Mucosa of descending colon (tissue), 3 donors: ENCODE measurements at regions not wholly inside any gene's neighbourhood (a gene's known extent, or its start where the extent isn't known, plus 50 kb on each side); places are given as distances from the start of the nearest gene placed in this dataset.
"Not testable (repeated sequence)": the region's sequence is repeated elsewhere in the genome, so short reads cannot be mapped to it uniquely, and the experiment has no call there.

Experiments
- ATAC-seq: fragments of 200-7000 bp; cut with Tn5 transposase; one replicate; pipeline ENCODE4 v1.9.1; 2020; ENCODE audit warnings: mild to moderate bottlenecking, moderate library complexity
- DNase-seq, 3 donors: peaks; one replicate each; pipeline ENCODE4 v3.0.0-alpha.2; 2020
- H3K36me3 ChIP-seq: fragments of 200-600 bp; one replicate; pipeline ENCODE4 v1.8.0; 2021; ENCODE audit warnings: low read depth, mild to moderate bottlenecking
- H3K4me1 ChIP-seq: fragments of 200-600 bp; one replicate; pipeline ENCODE4 v1.8.0; 2021; ENCODE audit warnings: low read depth, mild to moderate bottlenecking
- H3K4me3 ChIP-seq: fragments of 200-600 bp; one replicate; pipeline ENCODE4 v1.8.0; 2021; ENCODE audit warnings: mild to moderate bottlenecking
- H3K9me3 ChIP-seq: fragments of 200-600 bp; one replicate; pipeline ENCODE4 v1.8.0; 2021; ENCODE audit warnings: mild to moderate bottlenecking
- intact Hi-C, 2 donors: fragments of 100-400 bp; cut with DNase I in 1 of 2; cut with micrococcal nuclease in 1 of 2; formaldehyde crosslinking; loops; one replicate each; pipeline versions ENCODE4 v1.11.0 to v1.11.1; 2022; cut with DNase I, micrococcal nuclease
- TF ChIP-seq, protein P1 (sequence below): fragments of 200-600 bp; IDR thresholded peaks from one replicate; pipeline ENCODE4 v1.8.0; 2022; ENCODE audit warnings: antibody characterized with exemption, mild to moderate bottlenecking
- donor health status: DM: no; HTN: no; CAD: no; lungs with moderate emphysema.
- donor health status: DM: no; HTN: no; CAD: no.
- donor health status: DM: no; HTN: yes; CAD: no.

GRCh38 chr12:33245434-33245833, 194.2 kb downstream of the SYT10 start:
- H3K4me1 ChIP-seq: no peaks in the 10 kb centered on the region
- ATAC-seq: no peak
- H3K4me3 ChIP-seq: no peak overlapping the region
- no peaks in the 10 kb centered on the region for H3K9me3 ChIP-seq
- TF ChIP-seq, protein P1, sequence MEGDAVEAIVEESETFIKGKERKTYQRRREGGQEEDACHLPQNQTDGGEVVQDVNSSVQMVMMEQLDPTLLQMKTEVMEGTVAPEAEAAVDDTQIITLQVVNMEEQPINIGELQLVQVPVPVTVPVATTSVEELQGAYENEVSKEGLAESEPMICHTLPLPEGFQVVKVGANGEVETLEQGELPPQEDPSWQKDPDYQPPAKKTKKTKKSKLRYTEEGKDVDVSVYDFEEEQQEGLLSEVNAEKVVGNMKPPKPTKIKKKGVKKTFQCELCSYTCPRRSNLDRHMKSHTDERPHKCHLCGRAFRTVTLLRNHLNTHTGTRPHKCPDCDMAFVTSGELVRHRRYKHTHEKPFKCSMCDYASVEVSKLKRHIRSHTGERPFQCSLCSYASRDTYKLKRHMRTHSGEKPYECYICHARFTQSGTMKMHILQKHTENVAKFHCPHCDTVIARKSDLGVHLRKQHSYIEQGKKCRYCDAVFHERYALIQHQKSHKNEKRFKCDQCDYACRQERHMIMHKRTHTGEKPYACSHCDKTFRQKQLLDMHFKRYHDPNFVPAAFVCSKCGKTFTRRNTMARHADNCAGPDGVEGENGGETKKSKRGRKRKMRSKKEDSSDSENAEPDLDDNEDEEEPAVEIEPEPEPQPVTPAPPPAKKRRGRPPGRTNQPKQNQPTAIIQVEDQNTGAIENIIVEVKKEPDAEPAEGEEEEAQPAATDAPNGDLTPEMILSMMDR: no peak
- intact Hi-C loops: no loop called here
- no peak for DNase-seq
- H3K36me3 ChIP-seq: no peaks in the 10 kb centered on the region

GRCh38 chr12:33226671-33227070, 212.9 kb downstream of the SYT10 start:
- intact Hi-C loops: no loop called here
- DNase-seq (no peak), ATAC-seq (no peak)
- TF ChIP-seq, protein P1: no peak
- H3K9me3 ChIP-seq: no peaks in the 10 kb centered on the region
- H3K4me1 ChIP-seq: no peaks in the 10 kb centered on the region
- no peak overlapping the region for H3K4me3 ChIP-seq
- no peaks in the 10 kb centered on the region for H3K36me3 ChIP-seq

DNA sequence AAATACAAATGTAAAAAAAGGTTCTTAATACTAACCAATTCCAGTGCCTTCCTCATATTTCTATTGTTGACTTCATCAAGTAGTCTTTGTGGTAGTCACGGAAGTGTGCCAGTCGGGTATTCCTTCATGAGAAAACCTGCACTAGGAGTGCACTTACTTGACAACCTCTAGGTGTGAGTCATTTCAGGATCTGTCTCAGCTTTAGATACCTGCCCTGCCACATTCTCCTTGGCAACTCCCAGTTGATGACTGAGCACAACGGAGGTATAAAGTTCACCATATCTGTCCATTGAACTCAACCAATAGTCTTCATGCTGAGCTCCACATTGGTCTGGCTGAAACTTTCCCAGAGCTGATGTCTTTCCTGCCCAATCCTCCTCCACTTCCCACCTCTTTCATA, 215.7 kb downstream of the SYT10 start:
- no peak for DNase-seq
- intact Hi-C loops: no loop called here

DNA sequence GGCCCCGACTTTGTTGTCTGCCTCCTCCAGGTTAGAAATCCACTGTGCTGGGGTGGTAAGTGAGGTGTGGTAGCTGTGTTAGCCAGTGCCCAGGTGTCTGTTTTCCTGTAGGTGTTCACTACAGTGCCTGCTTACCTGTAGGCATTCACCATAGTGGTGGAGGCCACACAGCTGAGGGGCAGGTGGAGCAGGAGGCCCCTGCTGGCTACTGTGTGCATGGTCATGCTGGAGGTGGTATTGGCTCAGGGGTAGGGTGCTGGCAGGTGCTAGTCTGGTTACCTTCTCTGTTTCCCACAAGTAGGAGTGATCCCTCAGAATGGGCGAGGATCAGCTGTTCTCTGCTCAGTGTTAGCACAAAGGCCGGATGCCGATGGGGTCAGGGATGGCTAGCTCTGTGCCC, 217.3 kb downstream of the SYT10 start:
- H3K9me3 ChIP-seq: peaks cover 3% of the 10 kb centered on the region
- DNase-seq: no peak
- TF ChIP-seq, protein P1: no peak
- no peaks in the 10 kb centered on the region for H3K36me3 ChIP-seq
- no peak overlapping the region for H3K4me3 ChIP-seq
- no peak for ATAC-seq
- H3K4me1 ChIP-seq: no peaks in the 10 kb centered on the region
- intact Hi-C loops: no loop called here

More for the DNA sequence above, 215.7 kb downstream of the SYT10 start:
- Histone ChIP-seq H3K9me3 (no peaks in the 10 kb centered on the region), H3K36me3 (no peaks in the 10 kb centered on the region), H3K4me1 (no peaks in the 10 kb centered on the region), H3K4me3 (no peak overlapping the region)
- ATAC-seq: no peak
- TF ChIP-seq, protein P1: no peak

- TF ChIP-seq, protein P1: no peak
- intact Hi-C loops: no loop called here
- Histone ChIP-seq H3K9me3 (peaks cover 7% of the 10 kb centered on the region), H3K4me3 (no peak overlapping the region), H3K4me1 (no peaks in the 10 kb centered on the region), H3K36me3 (no peaks in the 10 kb centered on the region)
- ATAC-seq (no peak), DNase-seq (no peak)
These were observed 233.6 kb downstream of the SYT10 start for GRCh38 chr12:33205981-33206380.

- ATAC-seq, H3K36me3 ChIP-seq, H3K4me1 ChIP-seq, intact Hi-C loops, H3K9me3 ChIP-seq, DNase-seq, H3K4me3 ChIP-seq: not testable (repeated sequence)
These were observed 245.2 kb downstream of the SYT10 start for GRCh38 chr12:33194389-33194788.
